GM12878 (cell line): ENCODE measurements at regions not wholly inside any gene's neighbourhood (a gene's known extent, or its start where the extent isn't known, plus 50 kb on each side); places are given as distances from the start of the nearest gene placed in this dataset.
A peak's percentile ranks its signal among the peaks of the same experiment; 100 is the strongest.

Experiments
- ATAC-seq: fragments of 200-7000 bp; cut with Tn5 transposase; 3 replicates; pipeline ENCODE4 v1.9.1; 2020; ENCODE audit warnings: mild to moderate bottlenecking, moderate library complexity
- BruUV-seq: library from RNA; stranded (reverse); fragments of 400-500 nt; replicated peaks from 2 replicates; lab custom pipeline; 2021; lab: Mats Ljungman, UMichigan
- CTCF ChIA-PET: fragments of 300-600 bp; sonication (Branson Sonifier 250); formaldehyde crosslinking; extraction: SDS; loops from one replicate; lab custom pipeline; 2021; ENCODE audit warnings: inconsistent platforms; lab: Yijun Ruan, JAX
- POLR2A ChIA-PET: fragments of 350-600 bp; formaldehyde crosslinking; extraction: SDS; loops from one replicate; lab custom pipeline; 2021; ENCODE audit warnings: inconsistent platforms; lab: Charles Lee
- RAD21 ChIA-PET: fragments of 300-600 bp; sonication (Branson Sonifier 250); formaldehyde crosslinking; loops from one replicate; lab custom pipeline; 2023; ENCODE audit warnings: antibody characterized with exemption; ENCODE audit not compliant: unreplicated experiment; lab: Charles Lee
- SMC1A ChIA-PET: fragments of 300-600 bp; sonication (Branson Sonifier 250); formaldehyde crosslinking; loops from one replicate; lab custom pipeline; 2023; ENCODE audit not compliant: unreplicated experiment, uncharacterized antibody; lab: Charles Lee
- DNase-seq: peaks from one replicate; pipeline ENCODE4 v3.0.0-alpha.2; 2011; ENCODE audit warnings: low read depth, low spot score
- FAIRE-seq: peaks from 3 replicates; lab custom pipeline; 2011; peaks lifted over from hg19 to GRCh38; lab: Jason Lieb, UNC
- H2AFZ ChIP-seq: 2 replicates; pipeline ENCODE4 v1.6.0; 2011; ENCODE audit warnings: low read depth, low read length, control low read depth; ENCODE audit not compliant: control insufficient read depth
- H3K27ac ChIP-seq: 2 replicates; pipeline ENCODE4 v1.5.1; 2011; ENCODE audit warnings: control low read depth; ENCODE audit not compliant: control insufficient read depth, insufficient read depth
- H3K27me3 ChIP-seq, 2 experiments: replicated peaks in 1 of 2; 2 replicates each; pipeline versions ENCODE4 v1.6.0 to v1.6.1; 2011; ENCODE audit warnings: low read length in 1 of 2; ENCODE audit not compliant: control insufficient read depth in 2 of 2, insufficient read depth in 2 of 2
- H3K36me3 ChIP-seq, 2 experiments: 2 replicates each; pipeline ENCODE4 v1.5.1; 2011; ENCODE audit warnings: low read length in 1 of 2; ENCODE audit not compliant: control insufficient read depth in 2 of 2, insufficient read depth in 2 of 2
- H3K4me1 ChIP-seq: 2 replicates; pipeline ENCODE4 v1.6.1; 2011; ENCODE audit warnings: mild to moderate bottlenecking, low read length, moderate library complexity, mixed read lengths; ENCODE audit not compliant: control insufficient read depth, insufficient read depth
- H3K4me2 ChIP-seq: 2 replicates; pipeline ENCODE4 v1.6.0; 2011; ENCODE audit warnings: control low read depth; ENCODE audit not compliant: control insufficient read depth, insufficient read depth
- H3K4me3 ChIP-seq: fragments of 200-600 bp; sonication (generic); 2 replicates; pipeline ENCODE4 v1.5.1; 2016
- H3K79me2 ChIP-seq: 2 replicates; pipeline ENCODE4 v1.6.0; 2011; ENCODE audit warnings: low read length; ENCODE audit not compliant: control insufficient read depth, insufficient read depth
- H3K9ac ChIP-seq: 2 replicates; pipeline ENCODE4 v1.8.0; 2011; ENCODE audit warnings: low read length, control low read depth, mixed read lengths; ENCODE audit not compliant: control insufficient read depth, insufficient read depth
- H3K9me3 ChIP-seq: replicated peaks from 3 replicates; pipeline ENCODE4 v1.5.1; 2011; ENCODE audit warnings: mild to moderate bottlenecking, low read length; ENCODE audit not compliant: control insufficient read depth, insufficient read depth
- H4K20me1 ChIP-seq: 2 replicates; pipeline ENCODE4 v1.6.0; 2011; ENCODE audit not compliant: control insufficient read depth, insufficient read depth
- POU2F2 ChIP-seq: IDR thresholded peaks from 3 replicates; pipeline ENCODE4 v1.6.1; 2011; ENCODE audit warnings: low read depth, mild to moderate bottlenecking, low read length, borderline replicate concordance
- RAD21 ChIP-seq: IDR thresholded peaks from 2 replicates; pipeline ENCODE4 v1.6.1; 2011; ENCODE audit warnings: mild to moderate bottlenecking, low read depth, low read length, moderate library complexity; ENCODE audit not compliant: insufficient read depth
- SMARCA5 ChIP-seq: fragments of 450-650 bp; IDR thresholded peaks from 2 replicates; pipeline ENCODE4 v1.6.1; 2017; ENCODE audit warnings: mild to moderate bottlenecking
- WGBS: methylation state at CpG from one replicate; pipeline ENCODE4 v1.1.6; 2016; ENCODE audit warnings: low lambda C conversion rate; ENCODE audit not compliant: insufficient replicate concordance, insufficient coverage; ENCODE audit errors: missing lambda C conversion rate; 5-methylcytosine and 5-hydroxymethylcytosine counted together
- in situ Hi-C: fragments of 300-500 bp; cut with MboI; formaldehyde crosslinking; loops from 9 replicates; pipeline ENCODE4 v1.14.3; 2018; ENCODE audit warnings: mixed read lengths
- intact Hi-C: fragments of 100-400 bp; cut with micrococcal nuclease; formaldehyde crosslinking; loops from one replicate; pipeline ENCODE4 v1.14.2; 2022; ENCODE audit not compliant: unreplicated experiment
- TF ChIP-seq, protein P1 (sequence below), 3 experiments: IDR thresholded peaks in 2 of 3; conservative IDR thresholded peaks in 1 of 3; 2 replicates each; pipeline ENCODE4 v1.5.1; 2011; ENCODE audit warnings: low read depth in 3 of 3, low read length in 3 of 3, mild to moderate bottlenecking in 3 of 3, control low read depth in 2 of 3, moderate library complexity in 2 of 3, inconsistent platforms in 1 of 3, mixed read lengths in 1 of 3; ENCODE audit not compliant: control insufficient read depth in 2 of 3, insufficient read depth in 1 of 3; ENCODE audit errors: extremely low read depth in 1 of 3
- TF ChIP-seq, protein P2 (sequence below): IDR thresholded peaks from 2 replicates; pipeline ENCODE4 v1.6.1; 2012; ENCODE audit warnings: low read depth, low read length, improper control_type of control experiment
- TF ChIP-seq, protein P3 (sequence below): fragments of 450-650 bp; formaldehyde crosslinking; IDR thresholded peaks from 2 replicates; pipeline ENCODE4 v1.4.0; 2020; ENCODE audit warnings: mild to moderate bottlenecking, moderate library complexity

DNA sequence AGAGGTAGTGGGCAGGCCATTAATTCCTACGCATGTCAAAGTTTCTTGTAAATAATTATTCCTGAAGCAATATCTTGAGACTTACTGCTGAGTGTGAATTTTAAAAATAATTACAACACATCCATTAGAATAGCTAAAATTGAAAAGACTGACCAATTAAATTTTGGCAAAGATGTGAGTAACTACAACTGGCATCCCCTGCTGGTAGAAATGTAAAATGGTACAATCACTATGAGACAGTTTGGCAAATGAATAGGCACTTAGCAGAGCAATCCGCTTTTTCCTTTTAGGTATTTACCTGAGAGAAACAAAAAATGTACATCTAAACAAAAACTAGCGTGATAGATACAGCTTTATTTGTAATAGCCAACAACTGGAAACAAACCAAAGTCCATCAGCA, 798.9 kb downstream of the BRINP3 start:
- ATAC-seq (0 out of 3 replicates have a peak, but pooled peaks have one; percentile 29), FAIRE-seq (no peak), DNase-seq (no peak)
- SMC1A ChIA-PET, result no interaction called here
- H3K9me3 ChIP-seq, result no peaks in the 10 kb centered on the region
- RAD21 ChIA-PET, result no interaction called here
- CTCF ChIA-PET, result interaction anchor here (1.5 kb wide), 1 partner anchor 250 kb away, joined by 4 read pairs; no protein-coding TSS in a partner anchor
- 0 out of 2 replicates have a peak, but pooled peaks have one; percentile 2 for TF ChIP-seq RAD21
- TF ChIP-seq, protein P1, sequence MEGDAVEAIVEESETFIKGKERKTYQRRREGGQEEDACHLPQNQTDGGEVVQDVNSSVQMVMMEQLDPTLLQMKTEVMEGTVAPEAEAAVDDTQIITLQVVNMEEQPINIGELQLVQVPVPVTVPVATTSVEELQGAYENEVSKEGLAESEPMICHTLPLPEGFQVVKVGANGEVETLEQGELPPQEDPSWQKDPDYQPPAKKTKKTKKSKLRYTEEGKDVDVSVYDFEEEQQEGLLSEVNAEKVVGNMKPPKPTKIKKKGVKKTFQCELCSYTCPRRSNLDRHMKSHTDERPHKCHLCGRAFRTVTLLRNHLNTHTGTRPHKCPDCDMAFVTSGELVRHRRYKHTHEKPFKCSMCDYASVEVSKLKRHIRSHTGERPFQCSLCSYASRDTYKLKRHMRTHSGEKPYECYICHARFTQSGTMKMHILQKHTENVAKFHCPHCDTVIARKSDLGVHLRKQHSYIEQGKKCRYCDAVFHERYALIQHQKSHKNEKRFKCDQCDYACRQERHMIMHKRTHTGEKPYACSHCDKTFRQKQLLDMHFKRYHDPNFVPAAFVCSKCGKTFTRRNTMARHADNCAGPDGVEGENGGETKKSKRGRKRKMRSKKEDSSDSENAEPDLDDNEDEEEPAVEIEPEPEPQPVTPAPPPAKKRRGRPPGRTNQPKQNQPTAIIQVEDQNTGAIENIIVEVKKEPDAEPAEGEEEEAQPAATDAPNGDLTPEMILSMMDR (IDR thresholded peaks at IDR 0.05 in 2 of 3, conservative IDR thresholded peaks at IDR 0.05 in 1 of 3; ENCODE audit: control insufficient read depth in 2 of 3, extremely low read depth in 1 of 3, insufficient read depth in 1 of 3, low read depth in 3 of 3, low read length in 3 of 3), result peak in 2 of 3 experiments; percentile 18 to 29; a peak in 2 of 6 replicates
- TF ChIP-seq POU2F2, result no peak
- POLR2A ChIA-PET, result no interaction called here
- H2AFZ ChIP-seq, result no peak overlapping the region
- H3K27me3 ChIP-seq, result no peaks in the 10 kb centered on the region
- no peak overlapping the region for H3K4me3 ChIP-seq
- no TSS peak for BruUV-seq
- H3K36me3 ChIP-seq, result no peaks in the 10 kb centered on the region
- H3K9ac ChIP-seq, result no peak overlapping the region
- intact Hi-C loops, result no loop called here
- H3K79me2 ChIP-seq, result no peaks in the 10 kb centered on the region
- H4K20me1 ChIP-seq, result no peaks in the 10 kb centered on the region
- H3K4me2 ChIP-seq, result no peak overlapping the region
- WGBS, result 54% methylated on average over 3 of the region's 3 CpGs
- H3K4me1 ChIP-seq, result no peaks in the 10 kb centered on the region
- in situ Hi-C loops, result no loop called here
- no peak overlapping the region for H3K27ac ChIP-seq

DNA sequence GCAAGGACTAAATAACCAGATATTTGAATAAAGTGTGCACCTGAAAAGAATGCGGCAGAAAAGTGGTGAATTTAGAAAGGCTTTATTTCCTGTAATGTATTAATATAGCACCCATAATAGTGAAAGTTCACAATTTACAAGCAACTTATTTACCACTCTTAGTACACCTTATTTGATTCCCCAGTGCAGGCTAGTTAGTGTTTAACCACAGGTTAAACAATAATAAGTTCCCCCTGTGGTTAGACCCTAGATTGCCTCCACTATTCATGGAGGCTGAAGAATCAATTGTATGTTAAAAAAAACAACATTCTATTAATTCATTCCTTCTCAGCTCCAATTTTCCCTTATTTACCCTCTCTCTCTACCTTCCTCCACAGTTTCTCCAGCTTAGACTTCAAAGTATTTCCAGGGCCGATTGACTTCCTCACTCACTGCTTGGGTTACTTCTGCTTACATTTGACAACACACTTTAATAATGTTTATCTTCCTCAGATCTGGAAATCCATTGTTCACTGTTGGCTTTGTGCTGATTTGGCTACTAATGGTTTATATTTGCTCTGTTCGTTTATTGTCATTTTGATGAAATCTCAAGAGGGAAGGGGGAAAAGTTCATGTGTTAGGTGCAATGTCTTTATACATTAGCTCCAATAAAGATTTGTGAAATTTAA, 796.3 kb downstream of the BRINP3 start:
- Histone ChIP-seq H3K9me3 (no peaks in the 10 kb centered on the region), H3K4me3 (no peak overlapping the region), H2AFZ (no peak overlapping the region), H4K20me1 (no peaks in the 10 kb centered on the region), H3K4me2 (no peak overlapping the region), H3K9ac (no peak overlapping the region), H3K79me2 (no peaks in the 10 kb centered on the region), H3K36me3 (no peaks in the 10 kb centered on the region), H3K27ac (no peak overlapping the region), H3K27me3 (no peaks in the 10 kb centered on the region), H3K4me1 (no peaks in the 10 kb centered on the region)
- ATAC-seq (peak; percentile 55; the same call in 2 of the 3 replicates), DNase-seq (no peak), FAIRE-seq (no peak)
- WGBS, result 31% methylated on average over 3 of the region's 3 CpGs
- intact Hi-C loops (no loop called here), in situ Hi-C loops (no loop called here)
- RAD21 ChIA-PET, result no interaction called here
- POLR2A ChIA-PET, result no interaction called here
- CTCF ChIA-PET, result no interaction called here
- no TSS peak for BruUV-seq
- SMC1A ChIA-PET, result no interaction called here
- TF ChIP-seq, protein P2, sequence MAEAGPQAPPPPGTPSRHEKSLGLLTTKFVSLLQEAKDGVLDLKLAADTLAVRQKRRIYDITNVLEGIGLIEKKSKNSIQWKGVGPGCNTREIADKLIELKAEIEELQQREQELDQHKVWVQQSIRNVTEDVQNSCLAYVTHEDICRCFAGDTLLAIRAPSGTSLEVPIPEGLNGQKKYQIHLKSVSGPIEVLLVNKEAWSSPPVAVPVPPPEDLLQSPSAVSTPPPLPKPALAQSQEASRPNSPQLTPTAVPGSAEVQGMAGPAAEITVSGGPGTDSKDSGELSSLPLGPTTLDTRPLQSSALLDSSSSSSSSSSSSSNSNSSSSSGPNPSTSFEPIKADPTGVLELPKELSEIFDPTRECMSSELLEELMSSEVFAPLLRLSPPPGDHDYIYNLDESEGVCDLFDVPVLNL, result no peak
- TF ChIP-seq, protein P3, sequence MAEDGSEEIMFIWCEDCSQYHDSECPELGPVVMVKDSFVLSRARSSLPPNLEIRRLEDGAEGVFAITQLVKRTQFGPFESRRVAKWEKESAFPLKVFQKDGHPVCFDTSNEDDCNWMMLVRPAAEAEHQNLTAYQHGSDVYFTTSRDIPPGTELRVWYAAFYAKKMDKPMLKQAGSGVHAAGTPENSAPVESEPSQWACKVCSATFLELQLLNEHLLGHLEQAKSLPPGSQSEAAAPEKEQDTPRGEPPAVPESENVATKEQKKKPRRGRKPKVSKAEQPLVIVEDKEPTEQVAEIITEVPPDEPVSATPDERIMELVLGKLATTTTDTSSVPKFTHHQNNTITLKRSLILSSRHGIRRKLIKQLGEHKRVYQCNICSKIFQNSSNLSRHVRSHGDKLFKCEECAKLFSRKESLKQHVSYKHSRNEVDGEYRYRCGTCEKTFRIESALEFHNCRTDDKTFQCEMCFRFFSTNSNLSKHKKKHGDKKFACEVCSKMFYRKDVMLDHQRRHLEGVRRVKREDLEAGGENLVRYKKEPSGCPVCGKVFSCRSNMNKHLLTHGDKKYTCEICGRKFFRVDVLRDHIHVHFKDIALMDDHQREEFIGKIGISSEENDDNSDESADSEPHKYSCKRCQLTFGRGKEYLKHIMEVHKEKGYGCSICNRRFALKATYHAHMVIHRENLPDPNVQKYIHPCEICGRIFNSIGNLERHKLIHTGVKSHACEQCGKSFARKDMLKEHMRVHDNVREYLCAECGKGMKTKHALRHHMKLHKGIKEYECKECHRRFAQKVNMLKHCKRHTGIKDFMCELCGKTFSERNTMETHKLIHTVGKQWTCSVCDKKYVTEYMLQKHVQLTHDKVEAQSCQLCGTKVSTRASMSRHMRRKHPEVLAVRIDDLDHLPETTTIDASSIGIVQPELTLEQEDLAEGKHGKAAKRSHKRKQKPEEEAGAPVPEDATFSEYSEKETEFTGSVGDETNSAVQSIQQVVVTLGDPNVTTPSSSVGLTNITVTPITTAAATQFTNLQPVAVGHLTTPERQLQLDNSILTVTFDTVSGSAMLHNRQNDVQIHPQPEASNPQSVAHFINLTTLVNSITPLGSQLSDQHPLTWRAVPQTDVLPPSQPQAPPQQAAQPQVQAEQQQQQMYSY (CRISPR knock-in tag), result no peak
- TF ChIP-seq SMARCA5, result no peak
